PC-3 (cell line): ENCODE measurements at regions not wholly inside any gene's neighbourhood (a gene's known extent, or its start where the extent isn't known, plus 50 kb on each side); places are given as distances from the start of the nearest gene placed in this dataset.

Experiments used
- CTCF ChIP-seq: fragments of 300-600 bp; sonication (generic); conservative IDR thresholded peaks from 2 replicates; pipeline ENCODE4 v1.5.1; 2017; ENCODE audit warnings: antibody characterized with exemption, low read depth, mild to moderate bottlenecking, low read length
- EZH2 ChIP-seq: fragments of 300-600 bp; sonication (generic); IDR thresholded peaks from one replicate; pipeline ENCODE4 v1.6.1; 2017; ENCODE audit warnings: antibody characterized with exemption, mild to moderate bottlenecking, low read length; ENCODE audit not compliant: unreplicated experiment
- EZH2phosphoT487 ChIP-seq: fragments of 300-600 bp; sonication (generic); IDR thresholded peaks from 2 replicates; pipeline ENCODE4 v1.6.1; 2018; ENCODE audit warnings: mild to moderate bottlenecking, antibody characterized with exemption, low read length, borderline replicate concordance

- TF ChIP-seq CTCF = no peak
- no peak for TF ChIP-seq EZH2
- no peak for TF ChIP-seq EZH2phosphoT487
These were observed 399.1 kb downstream of the GATA3 start for GRCh38 chr10:8453587-8453986.
